ENCODE measurements at regions not wholly inside any gene's neighbourhood (a gene's known extent, or its start where the extent isn't known, plus 50 kb on each side); places are given as distances from the start of the nearest gene placed in this dataset.

DNA sequence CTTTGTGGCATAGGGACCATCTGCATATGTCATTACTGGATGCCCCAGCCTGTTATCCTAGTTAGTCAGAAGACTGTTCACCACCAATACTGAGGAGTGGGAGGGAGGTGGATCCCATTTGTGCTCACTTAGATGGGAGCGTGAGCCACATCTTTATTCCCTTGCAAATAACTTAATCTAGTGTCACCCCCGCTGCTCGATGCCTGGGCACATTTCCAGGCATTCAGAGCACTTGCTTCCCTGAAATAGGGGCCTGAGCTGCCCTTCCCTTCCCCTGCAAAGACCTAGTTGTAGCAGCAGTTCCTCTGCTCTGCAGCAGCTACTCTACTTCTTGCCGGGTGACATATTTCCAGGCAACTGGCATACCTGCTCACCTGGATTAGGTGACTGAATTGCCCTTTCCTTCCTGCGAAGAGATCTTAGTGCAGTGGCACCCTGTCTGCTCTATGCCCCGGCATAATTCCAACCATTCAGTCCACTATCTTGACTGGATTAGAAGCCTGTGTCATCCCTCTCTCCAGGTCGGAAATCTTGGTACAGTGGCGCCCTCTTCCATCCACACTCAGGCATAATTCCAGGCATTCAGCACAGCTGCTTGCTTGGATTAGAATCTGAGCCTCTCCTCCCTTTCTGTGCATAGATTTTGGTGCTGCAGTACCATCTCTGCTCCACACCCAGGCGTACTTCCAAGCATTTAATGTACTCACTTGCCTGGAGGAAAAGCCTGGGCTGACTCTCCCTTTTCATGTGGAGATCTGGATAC lies 1389.1 kb upstream of the TMEFF2 start:
- DNase-seq, result no peak

DNA sequence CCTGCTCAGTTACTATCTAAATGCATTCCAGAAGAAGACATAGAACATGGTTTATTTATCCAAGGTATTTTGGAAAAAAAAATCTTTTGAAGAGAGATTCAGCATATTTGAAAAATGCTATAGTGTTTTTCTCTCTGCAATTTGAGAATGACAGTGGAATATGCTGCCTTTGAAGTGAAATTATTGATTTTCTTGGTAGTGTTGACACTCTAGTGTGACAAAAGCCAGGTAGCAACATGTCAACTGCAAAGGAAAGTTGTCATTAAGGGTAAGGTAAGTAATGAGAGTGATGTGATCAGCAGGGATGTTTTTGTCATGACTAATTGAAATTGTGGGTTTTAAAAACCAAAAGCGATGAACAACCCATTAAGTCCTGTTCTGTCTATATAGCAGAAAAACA lies 1387.1 kb upstream of the TMEFF2 start:
- no peak for ATAC-seq (ENCODE audit: low FRiP score)
- 89 to 97% methylated on average over 1 of the region's 1 CpG for WGBS, 2 donors

More for the DNA sequence above, 1389.1 kb upstream of the TMEFF2 start:
- Histone ChIP-seq H3K4me1 (ENCODE audit: control insufficient read depth in 1 of 2, insufficient read depth in 2 of 2, low read length in 2 of 2) (no peaks in the 10 kb centered on the region), H3K4me3 (ENCODE audit: low read length in 2 of 2) (no peak overlapping the region), H3K36me3 (ENCODE audit: control insufficient read depth in 1 of 2, insufficient read depth in 2 of 2, low read length in 1 of 2) (no peaks in the 10 kb centered on the region), H3K9me3 (ENCODE audit: control insufficient read depth, low read length) (peaks cover 1% of the 10 kb centered on the region), H3K27ac (ENCODE audit: low read depth in 1 of 2, low read length in 2 of 2) (no peak overlapping the region), H3K27me3 (ENCODE audit: control insufficient read depth in 1 of 2, insufficient read depth in 2 of 2, low read length in 1 of 2) (no peaks in the 10 kb centered on the region)
- no peak for ATAC-seq (ENCODE audit: low FRiP score)
- intact Hi-C loops (cut with DNase I), result no loop called here
- WGBS, 2 donors, result 58 to 61% methylated on average over 9 of the region's 9 CpGs

DNA sequence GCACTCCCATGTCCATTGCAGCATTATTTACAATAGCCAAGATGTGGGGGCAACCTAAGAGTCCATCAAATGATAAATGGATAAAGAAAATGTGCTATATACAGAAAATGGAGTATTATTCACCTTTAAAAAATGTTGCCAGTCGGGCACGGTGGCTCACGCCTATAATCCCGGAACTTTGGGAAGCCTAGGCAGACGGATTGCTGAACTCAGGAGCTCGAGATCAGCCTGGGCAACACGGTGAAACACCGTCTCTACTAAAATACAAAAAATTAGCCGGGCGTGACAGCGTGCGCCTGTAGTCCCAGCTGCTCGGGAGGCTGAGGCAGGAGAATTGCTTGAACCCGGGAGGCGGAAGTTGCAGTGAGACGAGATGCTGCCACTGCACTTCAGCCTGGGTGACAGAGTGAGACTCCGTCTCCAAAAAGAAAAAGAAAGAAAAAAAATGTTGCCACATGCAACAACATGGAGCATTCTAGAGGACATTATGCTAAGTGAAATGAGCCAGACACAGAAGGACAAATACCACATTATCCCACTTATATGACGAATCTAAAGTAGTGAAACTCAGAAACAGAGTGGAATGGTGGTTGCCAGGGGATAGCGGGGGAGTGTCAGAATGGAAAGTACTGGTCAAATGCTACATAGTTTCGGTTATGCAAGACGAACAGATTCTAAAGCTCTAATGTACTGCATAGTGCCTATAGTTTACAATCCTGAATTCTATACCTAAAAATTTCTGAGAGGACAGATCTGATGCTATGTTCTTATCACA lies 1385.6 kb upstream of the TMEFF2 start:
- WGBS, 2 donors, result 91 to 93% methylated on average over 21 of the region's 21 CpGs
- DNase-seq, result no peak
- H3K27ac ChIP-seq (ENCODE audit: low read depth in 1 of 2, low read length in 2 of 2), result no peak overlapping the region

More for the DNA sequence above, 1387.1 kb upstream of the TMEFF2 start:
- H3K27me3 ChIP-seq (ENCODE audit: control insufficient read depth in 1 of 2, insufficient read depth in 2 of 2, low read length in 1 of 2), result no peaks in the 10 kb centered on the region
- H3K4me3 ChIP-seq (ENCODE audit: low read length in 2 of 2), result no peak overlapping the region
- peaks cover 1% of the 10 kb centered on the region for H3K9me3 ChIP-seq (ENCODE audit: control insufficient read depth, low read length)
- no peak overlapping the region for H3K27ac ChIP-seq (ENCODE audit: low read depth in 1 of 2, low read length in 2 of 2)
- no peaks in the 10 kb centered on the region for H3K4me1 ChIP-seq (ENCODE audit: control insufficient read depth in 1 of 2, insufficient read depth in 2 of 2, low read length in 2 of 2)
- H3K36me3 ChIP-seq (ENCODE audit: control insufficient read depth in 1 of 2, insufficient read depth in 2 of 2, low read length in 1 of 2), result no peaks in the 10 kb centered on the region
- no peak for DNase-seq
- intact Hi-C loops (cut with DNase I), result no loop called here

DNA sequence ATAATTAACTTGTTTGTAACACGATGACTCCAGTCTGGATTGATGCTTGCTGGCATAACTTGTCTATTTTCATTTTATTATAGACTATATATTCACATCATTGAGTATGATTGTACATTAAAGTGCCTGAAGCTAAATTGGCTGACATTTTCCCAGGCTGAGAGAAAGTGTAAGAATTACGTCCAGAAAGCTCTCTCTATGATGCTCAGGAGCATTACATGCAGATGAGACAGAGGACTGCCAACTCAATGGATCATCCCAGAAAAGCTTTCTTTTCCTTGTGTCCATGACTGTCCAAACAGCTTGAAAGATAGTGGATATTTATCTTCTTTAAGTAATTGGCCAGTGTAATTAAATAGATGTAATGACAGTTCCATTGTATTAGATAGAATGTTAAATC lies 1372.2 kb upstream of the TMEFF2 start:
- DNase-seq, result no peak
- Histone ChIP-seq H3K4me3 (ENCODE audit: low read length in 2 of 2) (no peak overlapping the region), H3K4me1 (ENCODE audit: control insufficient read depth in 1 of 2, insufficient read depth in 2 of 2, low read length in 2 of 2) (no peaks in the 10 kb centered on the region), H3K9me3 (ENCODE audit: control insufficient read depth, low read length) (no peaks in the 10 kb centered on the region), H3K27me3 (ENCODE audit: control insufficient read depth in 1 of 2, insufficient read depth in 2 of 2, low read length in 1 of 2) (no peaks in the 10 kb centered on the region), H3K36me3 (ENCODE audit: control insufficient read depth in 1 of 2, insufficient read depth in 2 of 2, low read length in 1 of 2) (no peaks in the 10 kb centered on the region), H3K27ac (ENCODE audit: low read depth in 1 of 2, low read length in 2 of 2) (no peak overlapping the region)
- no peak for ATAC-seq (ENCODE audit: low FRiP score)
- WGBS, 2 donors, result 71 to 75% methylated on average over 2 of the region's 2 CpGs
- intact Hi-C loops (cut with DNase I), result no loop called here

More for the DNA sequence above, 1385.6 kb upstream of the TMEFF2 start:
- ATAC-seq (ENCODE audit: low FRiP score), result no peak
- no peaks in the 10 kb centered on the region for H3K27me3 ChIP-seq (ENCODE audit: control insufficient read depth in 1 of 2, insufficient read depth in 2 of 2, low read length in 1 of 2)
- no peaks in the 10 kb centered on the region for H3K4me1 ChIP-seq (ENCODE audit: control insufficient read depth in 1 of 2, insufficient read depth in 2 of 2, low read length in 2 of 2)
- no peak overlapping the region for H3K4me3 ChIP-seq (ENCODE audit: low read length in 2 of 2)
- H3K9me3 ChIP-seq (ENCODE audit: control insufficient read depth, low read length), result no peaks in the 10 kb centered on the region
- intact Hi-C loops (cut with DNase I), result no loop called here
- H3K36me3 ChIP-seq (ENCODE audit: control insufficient read depth in 1 of 2, insufficient read depth in 2 of 2, low read length in 1 of 2), result no peaks in the 10 kb centered on the region

- Histone ChIP-seq H3K27me3 (ENCODE audit: control insufficient read depth in 1 of 2, insufficient read depth in 2 of 2, low read length in 1 of 2) (no peaks in the 10 kb centered on the region), H3K4me3 (ENCODE audit: low read length in 2 of 2) (no peak overlapping the region), H3K27ac (ENCODE audit: low read depth in 1 of 2, low read length in 2 of 2) (no peak overlapping the region), H3K36me3 (ENCODE audit: control insufficient read depth in 1 of 2, insufficient read depth in 2 of 2, low read length in 1 of 2) (no peaks in the 10 kb centered on the region), H3K4me1 (ENCODE audit: control insufficient read depth in 1 of 2, insufficient read depth in 2 of 2, low read length in 2 of 2) (no peaks in the 10 kb centered on the region), H3K9me3 (ENCODE audit: control insufficient read depth, low read length) (no peaks in the 10 kb centered on the region)
- intact Hi-C loops (cut with DNase I), result no loop called here
- DNase-seq (no peak), ATAC-seq (ENCODE audit: low FRiP score) (no peak)
- WGBS, 2 donors, result 41 to 49% methylated on average over 2 of the region's 2 CpGs
Observed at GRCh38 chr2:193566276-193566675, 1371.5 kb upstream of the TMEFF2 start.

DNA sequence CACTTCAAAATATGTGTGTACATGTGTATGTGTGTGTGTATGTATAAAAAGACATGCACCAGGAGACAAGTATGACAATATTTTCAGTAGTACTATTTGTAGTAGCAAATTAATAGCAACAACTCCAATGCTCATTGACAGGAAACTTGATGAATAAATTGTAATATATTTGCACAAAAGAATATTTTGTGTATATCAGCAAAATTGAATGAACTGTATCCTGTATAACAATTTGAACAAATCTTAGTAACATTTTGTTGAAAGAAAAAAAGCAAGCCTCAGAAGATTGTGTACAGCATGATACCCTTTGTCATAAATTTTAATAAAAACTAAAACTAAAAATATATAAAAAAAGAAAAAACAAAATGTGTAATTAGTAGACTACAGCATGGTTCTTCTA lies 1367.3 kb upstream of the TMEFF2 start:
- ATAC-seq (ENCODE audit: low FRiP score), result no peak
- no peaks in the 10 kb centered on the region for H3K27me3 ChIP-seq (ENCODE audit: control insufficient read depth in 1 of 2, insufficient read depth in 2 of 2, low read length in 1 of 2)
- H3K27ac ChIP-seq (ENCODE audit: low read depth in 1 of 2, low read length in 2 of 2), result no peak overlapping the region
- H3K9me3 ChIP-seq (ENCODE audit: control insufficient read depth, low read length), result no peaks in the 10 kb centered on the region
- H3K4me1 ChIP-seq (ENCODE audit: control insufficient read depth in 1 of 2, insufficient read depth in 2 of 2, low read length in 2 of 2), result no peaks in the 10 kb centered on the region
- intact Hi-C loops (cut with DNase I), result no loop called here
- H3K4me3 ChIP-seq (ENCODE audit: low read length in 2 of 2), result no peak overlapping the region
- no peak for DNase-seq
- H3K36me3 ChIP-seq (ENCODE audit: control insufficient read depth in 1 of 2, insufficient read depth in 2 of 2, low read length in 1 of 2), result no peaks in the 10 kb centered on the region

- no peaks in the 10 kb centered on the region for H3K9me3 ChIP-seq (ENCODE audit: control insufficient read depth, low read length)
- DNase-seq, result no peak
- no peaks in the 10 kb centered on the region for H3K27me3 ChIP-seq (ENCODE audit: control insufficient read depth in 1 of 2, insufficient read depth in 2 of 2, low read length in 1 of 2)
- ATAC-seq (ENCODE audit: low FRiP score), result no peak
- no peaks in the 10 kb centered on the region for H3K4me1 ChIP-seq (ENCODE audit: control insufficient read depth in 1 of 2, insufficient read depth in 2 of 2, low read length in 2 of 2)
- intact Hi-C loops (cut with DNase I), result no loop called here
- no peak overlapping the region for H3K4me3 ChIP-seq (ENCODE audit: low read length in 2 of 2)
- no peaks in the 10 kb centered on the region for H3K36me3 ChIP-seq (ENCODE audit: control insufficient read depth in 1 of 2, insufficient read depth in 2 of 2, low read length in 1 of 2)
- WGBS, 2 donors, result 72 to 87% methylated on average over 3 of the region's 3 CpGs
- no peak overlapping the region for H3K27ac ChIP-seq (ENCODE audit: low read depth in 1 of 2, low read length in 2 of 2)
Observed at GRCh38 chr2:193561054-193561453, 1366.3 kb upstream of the TMEFF2 start.

GRCh38 chr2:193556766-193557470 lies 1362.2 kb upstream of the TMEFF2 start:
- no peak for DNase-seq
- H3K9me3 ChIP-seq (ENCODE audit: control insufficient read depth, low read length), result no peaks in the 10 kb centered on the region
- H3K27ac ChIP-seq (ENCODE audit: low read depth in 1 of 2, low read length in 2 of 2), result no peak overlapping the region
- no peak overlapping the region for H3K4me3 ChIP-seq (ENCODE audit: low read length in 2 of 2)
- no peaks in the 10 kb centered on the region for H3K27me3 ChIP-seq (ENCODE audit: control insufficient read depth in 1 of 2, insufficient read depth in 2 of 2, low read length in 1 of 2)
- no peaks in the 10 kb centered on the region for H3K36me3 ChIP-seq (ENCODE audit: control insufficient read depth in 1 of 2, insufficient read depth in 2 of 2, low read length in 1 of 2)
- ATAC-seq (ENCODE audit: low FRiP score), result no peak
- 70 to 71% methylated on average over 1 of the region's 1 CpG for WGBS, 2 donors
- intact Hi-C loops (cut with DNase I), result no loop called here
- no peaks in the 10 kb centered on the region for H3K4me1 ChIP-seq (ENCODE audit: control insufficient read depth in 1 of 2, insufficient read depth in 2 of 2, low read length in 2 of 2)

Data from aorta (tissue), 5 donors.